Fibroblast of skin of scalp (primary cell): ENCODE measurements at regions not wholly inside any gene's neighbourhood (a gene's known extent, or its start where the extent isn't known, plus 50 kb on each side); places are given as distances from the start of the nearest gene placed in this dataset.
A peak's percentile ranks its signal among the peaks of the same experiment; 100 is the strongest.
"Not testable (repeated sequence)": the region's sequence is repeated elsewhere in the genome, so short reads cannot be mapped to it uniquely, and the experiment has no call there.

Experiments used
- DNase-seq: peaks from one replicate; pipeline ENCODE4 v3.0.0-alpha.2; 2013

DNA sequence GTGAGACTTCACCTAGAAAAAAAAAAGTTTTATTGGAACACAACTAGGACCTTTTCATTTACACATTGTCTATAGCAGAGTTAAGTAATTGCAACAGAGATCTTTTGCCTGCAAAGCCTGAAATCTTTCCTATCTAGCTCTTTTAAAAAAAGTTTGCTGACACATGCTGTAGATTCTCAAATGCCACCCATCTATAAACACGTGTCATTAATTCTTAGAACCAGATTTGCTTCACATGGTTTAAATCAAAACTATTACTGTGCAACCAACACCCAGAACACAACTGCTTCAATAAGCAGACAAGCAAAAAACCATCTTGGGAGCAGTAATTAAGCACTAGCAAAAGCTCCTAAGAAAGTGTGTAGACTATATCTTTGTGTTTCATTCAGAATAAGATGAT lies 55.0 kb downstream of the OXSM start:
- no peak for DNase-seq

DNA sequence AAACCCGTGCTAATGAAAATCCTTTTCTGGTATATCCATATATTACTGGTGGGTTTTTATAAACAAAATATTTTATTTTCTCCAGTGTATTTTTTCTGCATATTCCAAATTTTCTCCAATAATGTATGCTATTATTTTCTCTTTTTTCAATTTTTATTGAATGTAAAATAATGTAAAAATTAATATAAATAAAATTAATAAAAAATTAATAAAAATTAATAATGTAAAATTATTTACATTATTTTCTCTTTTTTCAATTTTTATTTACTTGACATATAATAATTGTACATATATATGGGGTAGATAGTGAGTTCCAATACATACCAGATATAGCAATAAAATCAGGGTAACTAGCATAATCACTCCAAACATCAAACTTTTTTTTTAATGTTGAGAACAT lies 56.4 kb downstream of the OXSM start:
- no peak for DNase-seq

DNA sequence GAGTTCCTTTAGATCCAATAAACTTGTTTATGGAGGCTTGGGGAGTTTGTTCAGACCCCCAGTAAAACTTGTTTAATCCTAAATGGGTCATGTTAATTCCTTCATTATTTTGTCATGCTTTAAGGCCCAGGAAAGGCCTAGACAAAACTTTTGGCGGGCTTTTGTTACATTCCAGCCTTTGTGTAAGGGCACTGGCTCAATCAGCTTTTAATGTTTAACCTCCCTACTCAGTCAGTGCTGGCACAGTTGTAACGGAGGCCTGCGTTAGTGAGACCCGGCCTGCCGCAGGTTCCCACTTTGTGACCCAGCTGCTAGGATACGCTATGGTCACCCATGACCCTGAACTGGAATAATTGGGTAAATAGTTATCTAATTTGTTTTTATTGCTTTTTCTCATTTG lies 59.2 kb downstream of the OXSM start:
- DNase-seq = no peak

DNA sequence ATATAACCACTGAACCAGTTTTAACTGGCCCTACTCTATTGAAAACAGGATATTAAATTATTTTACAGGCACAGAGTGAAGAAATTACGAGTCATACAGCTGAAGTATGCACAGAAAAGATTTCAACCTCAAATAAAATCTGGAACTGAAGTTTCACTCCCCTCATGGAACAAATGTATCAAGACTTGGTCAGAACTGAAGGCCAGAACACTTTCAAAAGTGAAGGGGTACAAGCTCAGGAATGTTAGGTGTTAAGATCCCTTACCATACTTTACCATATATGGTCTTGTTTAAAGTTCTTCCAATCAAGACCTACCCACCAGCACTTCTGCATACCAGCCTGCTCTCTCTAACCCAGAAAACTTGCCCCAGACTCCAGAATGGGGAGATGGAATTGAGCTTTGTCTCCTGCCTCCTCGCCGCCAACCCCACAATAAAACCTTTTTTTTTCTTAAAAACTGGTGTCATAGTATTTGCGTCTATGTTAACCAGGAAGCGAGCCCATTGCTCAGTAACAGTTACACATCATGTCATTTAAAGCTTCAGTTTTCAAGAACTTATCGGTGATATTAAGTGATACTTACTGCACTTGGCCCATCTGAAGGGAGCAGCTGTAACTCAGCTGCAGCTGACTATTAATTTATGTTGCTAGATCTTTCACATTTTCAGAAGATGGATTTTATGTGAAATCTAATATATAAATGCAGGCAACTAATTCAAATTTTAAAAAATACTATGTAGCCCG lies 59.9 kb downstream of the OXSM start:
- DNase-seq = peak; percentile 50

DNA sequence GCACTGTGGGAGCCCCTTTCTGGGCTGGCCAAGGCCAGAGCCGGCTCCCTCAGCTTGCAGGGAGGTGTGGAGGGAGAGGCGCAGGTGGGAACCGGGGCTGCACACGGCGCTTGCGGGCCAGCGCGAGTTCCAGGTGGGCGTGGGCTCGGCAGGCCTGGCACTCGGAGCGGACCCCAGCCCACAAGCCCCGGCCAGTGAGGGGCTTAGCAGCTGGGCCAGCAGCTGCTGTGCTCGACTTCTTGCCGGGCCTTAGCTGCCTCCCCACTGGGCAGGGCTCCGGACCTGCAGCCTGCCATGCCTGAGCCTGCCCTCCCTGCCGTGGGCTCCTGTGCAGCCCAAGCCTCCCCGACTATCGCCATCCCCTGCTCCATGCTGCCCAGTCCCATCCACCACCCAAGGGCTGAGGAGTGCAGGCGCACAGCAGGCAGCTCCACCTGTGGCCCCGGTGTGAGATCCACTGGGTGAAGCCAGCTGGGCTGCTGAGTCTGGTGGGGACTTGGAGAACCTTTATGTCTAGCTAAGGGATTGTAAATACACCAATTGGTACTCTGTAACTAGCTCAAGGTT lies 61.9 kb downstream of the OXSM start:
- not testable (repeated sequence) for DNase-seq

DNA sequence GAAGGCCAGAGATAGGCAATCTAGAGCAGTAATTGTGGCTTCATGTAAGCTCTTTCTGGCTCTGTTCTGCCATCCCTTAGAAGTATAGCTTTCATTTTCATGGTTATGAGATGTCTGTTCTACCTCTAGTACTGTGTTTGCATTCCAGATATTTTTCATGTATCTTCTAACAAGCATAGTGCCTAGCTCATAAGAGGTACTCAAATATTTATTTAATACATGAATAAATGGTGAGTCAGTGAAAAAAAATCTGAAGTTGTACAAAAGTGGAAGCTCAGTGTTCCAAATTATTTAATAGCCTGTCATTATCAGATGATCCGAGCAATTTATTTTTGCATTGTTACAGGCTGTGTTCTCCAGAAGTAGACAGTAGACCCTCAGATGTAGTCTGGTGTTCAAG lies 64.3 kb downstream of the OXSM start:
- peak; percentile 50 for DNase-seq

DNA sequence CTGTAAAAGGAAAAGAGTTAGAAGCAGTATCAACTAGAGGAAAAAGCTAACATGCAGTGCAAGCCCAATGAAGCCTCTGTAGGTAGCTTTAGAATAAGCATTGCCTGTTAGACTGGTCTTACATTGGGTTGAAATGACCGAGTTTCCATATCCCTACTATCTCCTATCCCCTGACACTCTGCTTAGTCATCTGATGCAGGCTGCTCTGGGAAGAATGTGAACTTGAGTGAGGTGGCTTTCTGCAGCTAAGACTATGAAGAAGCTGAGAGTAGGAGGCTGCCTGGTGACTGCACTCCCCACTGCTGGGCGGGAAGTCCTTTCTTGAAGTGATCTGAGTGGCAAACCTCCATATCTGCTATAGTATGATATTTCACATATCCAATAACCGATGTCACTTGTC lies 64.7 kb downstream of the OXSM start:
- DNase-seq = peak; percentile 63

DNA sequence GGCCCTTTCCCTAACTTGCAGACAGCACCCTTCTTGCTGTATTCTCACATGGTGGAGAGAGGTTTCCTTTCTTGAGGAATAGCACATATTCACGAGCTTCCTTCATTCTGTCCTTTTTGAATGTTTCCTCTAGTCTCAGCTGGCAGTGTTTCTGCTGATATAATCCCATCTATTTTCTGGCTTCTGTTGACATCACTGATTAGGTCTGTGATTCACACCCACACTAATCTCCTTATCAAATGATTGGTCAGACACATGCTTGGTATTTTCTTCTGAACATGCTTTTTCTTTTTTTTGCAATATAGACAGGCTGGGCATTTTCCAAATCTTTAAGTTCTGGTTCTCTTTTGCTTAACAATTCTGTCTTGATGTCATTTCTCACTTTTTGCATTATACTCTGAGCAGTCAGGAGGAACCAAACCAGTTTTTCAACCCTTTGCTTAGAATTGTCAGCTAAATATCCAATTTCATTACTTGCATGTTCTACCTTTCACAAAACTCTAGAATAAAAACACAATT lies 65.4 kb downstream of the OXSM start:
- no peak for DNase-seq

DNA sequence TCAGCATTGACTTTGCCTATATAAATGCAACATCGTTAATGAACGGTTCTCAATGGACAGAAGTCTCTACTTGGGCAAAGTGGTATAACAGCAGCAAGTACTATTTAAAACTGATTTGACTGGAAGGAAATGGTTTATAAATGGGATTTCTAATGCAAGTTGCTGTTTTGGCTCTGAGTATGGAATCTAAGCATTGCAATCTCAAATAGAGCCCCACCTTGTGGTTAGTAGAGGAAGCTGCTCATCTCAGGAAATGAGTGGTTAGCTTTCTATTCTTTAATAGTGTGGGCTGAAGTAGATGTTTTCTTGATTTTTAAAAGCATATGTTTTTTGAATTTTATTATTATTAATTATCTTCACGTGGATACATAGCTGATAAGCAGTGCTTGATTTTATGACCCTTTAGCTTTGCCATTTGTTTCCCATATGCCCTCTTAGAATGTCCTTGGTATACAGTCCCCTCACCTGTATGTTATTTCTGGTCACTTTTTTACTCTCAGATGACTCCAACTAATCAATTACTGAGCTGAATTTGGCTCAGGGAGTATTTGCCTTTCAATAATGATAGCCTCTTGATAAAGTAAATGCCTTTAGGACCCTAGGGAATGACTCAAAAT lies 67.1 kb downstream of the OXSM start:
- DNase-seq = peak; percentile 51

DNA sequence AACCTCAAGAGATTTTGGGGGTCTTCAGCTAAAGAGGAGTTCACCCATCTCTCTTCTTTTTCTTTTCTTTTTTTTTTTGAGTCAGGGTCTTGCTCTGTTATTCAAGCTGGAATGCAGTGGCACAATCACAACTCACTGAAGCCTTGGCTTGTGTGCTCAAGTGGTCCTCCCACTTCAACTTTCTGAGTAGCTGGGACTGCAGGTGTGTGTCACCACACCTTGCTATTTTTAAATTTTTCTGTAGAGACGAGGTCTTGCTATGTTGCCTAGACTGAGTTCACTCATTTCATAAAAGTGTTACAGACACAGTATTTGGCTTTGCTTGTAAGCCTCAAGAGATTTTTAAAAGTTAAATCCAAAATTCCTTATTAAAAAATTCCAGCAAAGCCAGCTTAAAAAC lies 71.7 kb downstream of the OXSM start:
- DNase-seq = no peak

DNA sequence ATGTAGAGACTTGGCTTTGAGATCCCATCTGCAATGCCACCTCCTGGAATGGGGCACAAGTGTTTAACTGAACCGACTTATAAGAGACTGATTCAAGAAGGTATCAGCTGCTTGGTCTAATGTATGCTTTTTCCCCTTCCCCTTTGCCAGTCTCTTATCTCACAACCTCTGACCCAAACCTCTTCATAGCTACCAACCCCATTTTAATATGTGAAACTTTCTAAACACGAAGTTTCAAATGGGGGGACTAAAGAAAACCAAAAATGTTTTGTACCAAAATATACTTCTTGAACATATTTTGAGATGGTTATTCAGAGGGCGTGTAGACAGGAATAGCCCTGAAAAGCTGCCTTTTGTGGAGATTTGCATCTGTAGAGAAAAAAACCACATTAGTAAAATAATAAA lies 73.1 kb downstream of the OXSM start:
- DNase-seq = no peak

DNA sequence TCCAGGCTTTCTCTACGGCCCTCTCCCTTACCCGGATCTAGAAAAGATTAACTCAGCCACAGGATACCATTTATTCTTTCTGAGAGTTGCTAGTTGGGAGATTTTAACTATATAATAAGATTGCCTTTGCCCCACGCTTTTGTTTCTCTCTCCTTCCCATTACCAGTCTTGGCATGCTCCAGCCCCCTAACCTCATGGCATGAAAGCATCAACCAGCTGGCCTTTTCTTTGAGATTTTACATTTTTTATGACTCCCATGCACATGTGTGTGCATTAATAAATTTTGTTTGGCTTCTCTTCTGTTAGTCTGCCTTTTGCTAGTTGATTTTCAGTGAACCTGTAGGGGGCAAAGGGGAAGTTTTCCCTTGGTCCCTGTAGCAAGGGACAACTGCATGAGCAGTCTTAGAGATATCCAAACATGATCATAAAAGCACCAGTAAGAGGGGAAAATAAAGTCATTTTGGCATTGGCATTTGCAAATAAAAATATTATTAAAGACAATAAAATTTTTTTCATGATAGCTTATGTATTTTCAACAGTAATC lies 73.6 kb downstream of the OXSM start:
- no peak for DNase-seq

DNA sequence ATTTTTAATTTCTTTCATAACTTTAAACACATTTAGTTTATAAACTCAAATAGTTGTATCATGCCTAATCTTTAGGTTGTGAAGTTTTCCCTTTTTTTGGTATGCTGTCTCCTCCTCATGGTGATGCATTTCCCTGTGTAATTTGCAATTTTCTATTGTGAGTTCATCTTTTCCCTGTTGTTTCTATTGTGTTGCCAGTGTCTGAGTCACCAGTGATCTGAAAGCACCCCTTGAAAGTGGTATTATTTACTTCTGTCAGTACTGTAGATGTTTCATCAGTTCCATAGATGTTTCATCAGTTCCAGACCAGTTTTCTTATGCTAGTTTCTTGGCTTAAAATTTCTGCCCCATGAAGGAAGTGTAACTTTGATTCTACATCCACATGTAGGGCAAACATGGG lies 80.6 kb downstream of the OXSM start:
- peak; percentile 49 for DNase-seq

DNA sequence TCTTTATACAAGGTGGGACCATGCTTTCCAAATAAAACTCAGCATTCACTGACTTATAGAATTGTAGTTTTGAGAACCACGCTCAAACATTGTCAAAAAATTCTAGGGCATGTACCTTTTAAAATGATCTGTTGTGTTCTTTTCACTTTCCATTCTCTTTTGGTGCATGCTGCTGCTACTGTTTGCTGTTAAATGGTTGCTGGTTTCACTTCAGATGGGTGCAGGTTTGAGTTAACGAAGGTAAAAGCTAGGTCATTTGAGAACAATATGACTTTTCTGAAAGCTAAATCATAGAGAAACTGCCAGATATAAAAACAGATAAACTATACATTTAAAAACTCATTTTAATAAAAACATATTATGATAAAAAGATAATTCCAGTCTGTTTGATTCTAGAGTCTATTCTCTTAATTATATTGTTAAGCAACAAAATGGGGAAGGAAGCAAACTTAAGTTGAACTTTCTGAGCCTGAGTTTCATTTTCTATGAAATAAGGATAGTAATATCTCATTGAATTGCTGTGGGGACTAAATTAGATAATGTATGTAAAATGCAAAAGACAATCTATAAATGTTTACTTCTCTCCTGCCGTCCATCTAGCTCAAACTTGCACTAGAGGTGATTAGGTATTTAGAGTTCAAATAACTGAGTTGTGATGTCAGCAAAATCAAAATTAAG lies 82.4 kb downstream of the OXSM start:
- DNase-seq = no peak

DNA sequence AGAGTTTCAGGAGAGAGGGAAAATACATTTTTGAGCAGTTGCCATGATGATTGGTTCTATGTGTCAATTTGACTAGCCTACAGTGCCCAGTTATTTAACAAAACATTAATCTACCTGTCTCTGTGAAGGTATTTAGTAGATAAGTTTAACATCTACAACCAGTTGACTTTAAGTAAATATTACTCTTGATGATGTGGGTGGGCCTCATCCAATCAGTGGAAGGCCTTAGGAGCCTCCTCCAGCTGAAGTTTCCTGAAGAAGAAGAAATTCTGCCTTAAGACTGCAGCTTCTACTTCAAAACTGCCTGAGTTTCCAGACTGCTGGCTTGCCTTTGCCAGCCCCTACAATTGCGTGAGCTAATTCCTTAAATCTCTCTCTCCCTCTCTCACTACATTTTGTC lies 93.6 kb downstream of the OXSM start:
- no peak for DNase-seq

DNA sequence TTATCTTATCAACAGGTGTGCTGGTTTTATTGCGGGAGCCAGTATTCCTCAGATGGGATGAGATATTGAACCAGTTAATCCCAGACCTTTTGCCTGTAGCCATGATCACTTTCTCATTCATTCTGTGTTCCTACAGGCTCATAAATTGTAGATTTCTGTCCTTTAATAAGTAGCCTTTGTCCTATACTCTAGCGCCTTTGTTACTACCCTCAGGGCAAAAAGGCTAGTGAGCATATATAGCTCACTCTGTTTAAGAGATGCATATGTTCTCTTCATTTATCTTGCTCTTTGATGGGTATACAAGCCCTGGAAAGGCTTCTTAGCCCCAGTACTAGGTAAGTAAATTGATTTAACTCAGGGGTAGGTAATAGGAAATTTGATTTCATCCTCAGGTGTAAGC lies 95.1 kb downstream of the OXSM start:
- no peak for DNase-seq

DNA sequence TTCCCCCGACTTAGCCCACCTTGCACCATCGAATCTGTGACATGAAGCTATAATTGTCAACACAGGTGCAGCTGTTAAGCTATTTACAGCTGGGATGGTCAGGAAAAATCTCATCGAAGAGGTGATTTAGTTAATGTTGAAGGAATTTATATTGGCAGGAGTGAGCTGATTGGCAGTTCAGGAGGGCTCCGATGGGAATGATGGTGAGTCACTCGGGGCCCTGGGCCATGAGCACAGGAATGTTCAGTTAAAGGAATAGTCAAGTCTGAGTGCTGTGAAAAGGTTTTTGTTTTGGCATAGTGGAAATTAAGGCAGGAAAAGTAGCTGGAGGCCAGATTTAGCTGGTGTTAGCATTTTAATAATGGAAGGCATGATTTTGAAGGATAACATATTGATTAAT lies 95.7 kb downstream of the OXSM start:
- peak; percentile 14 for DNase-seq

DNA sequence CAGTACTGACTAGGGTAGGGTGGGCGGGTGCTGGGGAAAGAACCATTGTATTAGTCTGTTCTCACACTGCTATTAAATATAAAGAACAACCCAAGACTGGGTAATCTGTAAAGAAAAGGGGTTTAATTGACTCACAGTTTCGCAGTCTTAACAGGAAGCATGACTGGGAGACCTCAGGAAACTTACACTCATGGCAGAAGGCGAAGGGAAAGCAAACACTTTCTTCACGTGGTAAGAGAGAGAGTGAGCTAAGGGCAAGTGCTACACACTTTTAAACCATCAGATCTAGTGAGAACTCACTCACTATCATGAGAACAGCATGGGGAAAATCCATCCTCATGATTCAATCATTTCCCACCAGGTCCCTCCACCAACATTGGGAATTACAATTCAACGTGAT lies 98.0 kb downstream of the OXSM start:
- DNase-seq = no peak

DNA sequence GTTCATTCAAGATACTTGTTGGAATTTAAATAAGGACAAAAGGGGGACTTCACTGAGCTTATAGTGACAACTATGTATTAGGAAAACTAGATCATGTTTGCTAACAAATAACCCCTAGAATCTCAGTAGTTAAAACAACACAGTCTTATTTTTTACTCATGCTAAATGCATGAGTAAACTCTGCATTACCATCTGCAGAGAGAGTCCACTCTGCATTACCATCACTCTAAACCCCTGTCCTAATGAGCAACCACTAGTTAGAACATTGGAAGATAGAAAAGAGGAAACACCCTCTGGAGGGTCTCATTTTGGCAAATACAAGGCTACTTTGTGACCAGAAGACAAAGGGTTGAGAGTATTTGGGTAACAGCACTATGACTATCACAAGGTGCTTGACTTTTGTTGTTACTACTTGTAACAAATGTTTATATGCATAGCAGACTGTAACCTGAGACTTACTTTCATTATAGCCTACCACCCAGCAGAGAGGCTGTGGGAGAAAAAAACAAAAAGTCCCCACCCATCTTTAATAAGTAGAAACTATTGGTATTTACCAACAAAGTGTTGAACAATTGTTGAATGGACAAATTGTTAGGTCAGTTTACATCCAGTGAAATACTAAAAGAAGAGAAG lies 99.1 kb downstream of the OXSM start:
- no peak for DNase-seq

DNA sequence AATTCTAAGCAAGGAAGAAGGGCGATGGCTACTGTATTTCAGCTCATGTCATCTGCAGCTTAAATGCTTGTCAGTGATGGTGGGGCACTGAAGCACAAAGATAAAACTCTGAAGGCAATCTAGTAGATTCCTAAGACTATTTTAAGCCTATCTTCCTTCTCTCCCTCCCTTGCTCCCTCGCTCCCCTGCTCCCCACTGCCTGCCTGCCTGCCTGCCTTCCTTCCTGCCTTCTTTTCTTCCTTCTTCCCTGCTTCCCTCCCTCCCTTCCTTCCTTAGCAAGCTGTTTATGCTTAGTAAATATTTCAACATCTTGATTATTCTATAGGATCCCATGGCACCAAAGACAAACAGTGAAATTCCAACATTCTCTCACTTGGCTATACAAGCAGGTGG lies 99.6 kb downstream of the OXSM start:
- no peak for DNase-seq

DNA sequence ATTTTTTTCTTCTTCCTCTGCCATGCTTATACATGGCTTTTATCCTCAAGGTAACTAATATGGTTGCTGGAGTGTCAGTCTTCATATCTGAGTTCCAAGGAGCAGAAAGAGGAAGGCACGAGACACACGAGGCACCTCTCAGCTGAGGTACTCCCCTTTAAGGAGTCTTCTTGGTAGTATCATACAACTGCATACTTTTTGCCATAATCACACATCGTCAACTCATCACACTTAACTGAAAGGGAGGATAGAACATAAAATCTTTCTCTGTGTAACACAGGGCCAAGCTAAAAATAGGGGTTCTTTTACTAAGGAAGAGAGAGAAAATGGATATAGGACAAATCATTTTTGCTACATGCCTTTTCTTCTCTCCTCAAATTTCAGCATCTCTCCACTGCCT lies 104.2 kb downstream of the OXSM start:
- no peak for DNase-seq

DNA sequence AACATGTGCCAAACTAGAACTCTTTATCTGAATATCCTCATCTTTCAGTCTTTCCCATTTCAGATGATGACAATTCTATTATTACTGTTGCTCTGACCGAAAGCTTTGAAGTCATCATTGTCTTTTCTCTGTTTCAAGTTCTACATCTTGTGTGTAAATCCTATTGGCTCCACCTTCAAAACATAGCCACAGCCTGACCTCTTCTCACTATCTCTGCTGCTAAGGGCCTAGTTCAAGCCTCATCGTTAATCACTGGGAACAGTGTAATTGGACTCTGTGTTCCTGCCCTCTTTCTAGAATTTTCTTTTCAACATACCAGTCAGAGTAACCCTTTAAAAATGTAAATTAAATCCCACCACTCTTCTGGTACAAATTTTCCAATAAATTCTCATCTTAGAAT lies 105.1 kb downstream of the OXSM start:
- DNase-seq = no peak

DNA sequence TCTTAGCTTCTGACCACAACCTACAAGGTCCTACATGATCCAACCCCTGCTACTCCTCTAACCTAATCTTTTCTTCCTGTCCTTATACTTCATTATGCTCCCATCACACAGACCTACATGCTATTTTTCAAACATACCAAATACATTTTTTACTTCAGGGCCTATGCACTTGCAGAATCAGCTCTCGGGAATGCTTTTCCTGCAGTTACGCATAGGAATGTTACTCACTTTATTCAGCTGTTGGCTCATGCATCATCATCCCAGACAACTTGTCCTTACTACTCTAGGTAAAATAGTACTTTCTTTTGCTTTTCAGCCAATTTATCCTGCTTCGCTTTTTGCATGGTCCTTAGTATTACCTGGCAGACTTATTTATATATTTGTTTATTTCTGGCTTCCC lies 105.6 kb downstream of the OXSM start:
- DNase-seq = peak; percentile 64
